ENCODE measurements at regions not wholly inside any gene's neighbourhood (a gene's known extent, or its start where the extent isn't known, plus 50 kb on each side); places are given as distances from the start of the nearest gene placed in this dataset.
A peak's percentile ranks its signal among the peaks of the same experiment; 100 is the strongest.

DNA sequence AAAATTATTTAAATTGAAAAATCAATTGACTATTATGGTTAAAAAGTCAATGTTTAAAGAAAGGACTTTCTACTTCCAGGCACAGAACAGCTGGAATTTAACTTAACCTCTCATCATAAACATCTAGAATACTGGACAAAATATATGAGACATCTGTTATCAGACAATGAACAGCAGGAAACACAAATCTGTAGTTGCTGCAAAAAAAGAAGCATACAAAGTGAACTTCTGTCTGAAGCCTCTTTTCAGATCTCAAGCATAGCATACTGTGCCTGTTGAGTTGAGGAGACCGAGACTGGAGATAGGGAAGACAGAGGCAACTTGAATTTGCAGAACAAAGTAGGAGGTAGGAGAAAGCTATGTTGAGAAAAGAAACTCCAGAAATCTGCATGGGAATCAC lies 140.0 kb upstream of the CBLB start:
- Histone ChIP-seq H3K4me3 (no peak overlapping the region), H3K36me3 (no peaks in the 10 kb centered on the region), H3K27me3 (no peaks in the 10 kb centered on the region), H3K27ac (no peak overlapping the region), H3K9me3 (no peaks in the 10 kb centered on the region), H3K4me1 (no peaks in the 10 kb centered on the region)
- whole genome bisulfite sequencing, 2 donors = 84 to 86% methylated on average over 1 of the region's 1 CpG
- TF ChIP-seq, protein P1, sequence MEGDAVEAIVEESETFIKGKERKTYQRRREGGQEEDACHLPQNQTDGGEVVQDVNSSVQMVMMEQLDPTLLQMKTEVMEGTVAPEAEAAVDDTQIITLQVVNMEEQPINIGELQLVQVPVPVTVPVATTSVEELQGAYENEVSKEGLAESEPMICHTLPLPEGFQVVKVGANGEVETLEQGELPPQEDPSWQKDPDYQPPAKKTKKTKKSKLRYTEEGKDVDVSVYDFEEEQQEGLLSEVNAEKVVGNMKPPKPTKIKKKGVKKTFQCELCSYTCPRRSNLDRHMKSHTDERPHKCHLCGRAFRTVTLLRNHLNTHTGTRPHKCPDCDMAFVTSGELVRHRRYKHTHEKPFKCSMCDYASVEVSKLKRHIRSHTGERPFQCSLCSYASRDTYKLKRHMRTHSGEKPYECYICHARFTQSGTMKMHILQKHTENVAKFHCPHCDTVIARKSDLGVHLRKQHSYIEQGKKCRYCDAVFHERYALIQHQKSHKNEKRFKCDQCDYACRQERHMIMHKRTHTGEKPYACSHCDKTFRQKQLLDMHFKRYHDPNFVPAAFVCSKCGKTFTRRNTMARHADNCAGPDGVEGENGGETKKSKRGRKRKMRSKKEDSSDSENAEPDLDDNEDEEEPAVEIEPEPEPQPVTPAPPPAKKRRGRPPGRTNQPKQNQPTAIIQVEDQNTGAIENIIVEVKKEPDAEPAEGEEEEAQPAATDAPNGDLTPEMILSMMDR (IDR thresholded peaks at IDR 0.05) = no peak
- TF ChIP-seq POLR2A (IDR thresholded peaks at IDR 0.05) = no peak
- TF ChIP-seq EP300 (IDR thresholded peaks at IDR 0.05) = no peak
- no peak for TF ChIP-seq POLR2AphosphoS5 (IDR thresholded peaks at IDR 0.05)
- no peak for ATAC-seq (ENCODE audit: low FRiP score in 2 of 2)
- DNase-seq = no peak

DNA sequence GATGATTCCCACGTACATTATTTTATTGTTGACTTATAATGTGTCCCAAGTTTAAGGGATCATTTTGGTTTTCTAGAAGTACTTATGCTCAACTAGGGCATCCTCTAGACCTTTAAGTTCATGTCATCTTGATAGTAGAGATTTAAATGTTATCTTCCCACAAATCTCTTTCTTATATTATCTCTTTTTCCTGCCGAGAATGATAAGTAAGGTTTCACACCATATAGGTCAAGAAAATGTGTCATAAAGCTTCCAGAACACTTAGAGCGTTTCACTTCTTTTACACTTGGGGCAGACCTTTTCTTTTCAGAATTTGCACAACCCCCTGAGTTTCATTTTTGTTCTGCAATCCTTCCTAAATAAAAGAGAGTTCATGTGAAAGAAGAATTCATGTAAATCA lies 142.0 kb upstream of the CBLB start:
- Histone ChIP-seq H3K4me1 (no peaks in the 10 kb centered on the region), H3K36me3 (no peaks in the 10 kb centered on the region), H3K9me3 (no peaks in the 10 kb centered on the region), H3K27ac (no peak overlapping the region), H3K4me3 (no peak overlapping the region), H3K27me3 (no peaks in the 10 kb centered on the region)
- ATAC-seq (ENCODE audit: low FRiP score in 2 of 2) (no peak), DNase-seq (no peak)
- TF ChIP-seq, protein P1 (IDR thresholded peaks at IDR 0.05) = no peak
- TF ChIP-seq POLR2AphosphoS5 (IDR thresholded peaks at IDR 0.05) = no peak
- no peak for TF ChIP-seq EP300 (IDR thresholded peaks at IDR 0.05)
- no peak for TF ChIP-seq POLR2A (IDR thresholded peaks at IDR 0.05)
- WGBS, 2 donors = 71 to 81% methylated on average over 3 of the region's 3 CpGs

DNA sequence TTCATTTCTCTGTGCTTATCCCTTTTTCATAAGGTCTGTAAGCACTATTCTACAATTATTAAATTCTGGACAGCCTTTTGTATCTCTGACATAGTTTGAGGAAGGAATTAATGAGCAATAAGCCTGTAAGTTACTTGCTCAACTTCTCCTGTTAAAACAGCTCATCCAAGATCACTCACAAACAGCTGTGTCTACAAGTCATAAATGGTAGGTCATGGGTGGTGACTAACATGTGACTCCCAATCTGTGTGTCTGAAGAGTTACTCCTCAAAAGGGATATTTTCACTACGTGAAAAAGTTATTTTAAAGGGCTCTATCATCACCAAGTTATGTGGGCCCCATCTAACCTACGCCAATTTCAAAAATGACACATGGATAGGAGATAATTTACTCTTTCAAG lies 145.2 kb upstream of the CBLB start:
- ATAC-seq (ENCODE audit: low FRiP score in 2 of 2) (peak in 1 of 2 donors; percentile 86), DNase-seq (no peak)
- TF ChIP-seq EP300 (IDR thresholded peaks at IDR 0.05) (peak in 1 of 4 donors; percentile 19), POLR2AphosphoS5 (IDR thresholded peaks at IDR 0.05) (peak in 1 of 2 donors; percentile 35)
- TF ChIP-seq, protein P1 (IDR thresholded peaks at IDR 0.05) = no peak
- Histone ChIP-seq H3K27ac (peak overlapping the region in 1 of 4 donors; percentile 48), H3K27me3 (no peaks in the 10 kb centered on the region), H3K4me1 (no peaks in the 10 kb centered on the region), H3K9me3 (no peaks in the 10 kb centered on the region), H3K36me3 (no peaks in the 10 kb centered on the region), H3K4me3 (no peak overlapping the region)
- 86 to 87% methylated on average over 2 of the region's 2 CpGs for WGBS, 2 donors

DNA sequence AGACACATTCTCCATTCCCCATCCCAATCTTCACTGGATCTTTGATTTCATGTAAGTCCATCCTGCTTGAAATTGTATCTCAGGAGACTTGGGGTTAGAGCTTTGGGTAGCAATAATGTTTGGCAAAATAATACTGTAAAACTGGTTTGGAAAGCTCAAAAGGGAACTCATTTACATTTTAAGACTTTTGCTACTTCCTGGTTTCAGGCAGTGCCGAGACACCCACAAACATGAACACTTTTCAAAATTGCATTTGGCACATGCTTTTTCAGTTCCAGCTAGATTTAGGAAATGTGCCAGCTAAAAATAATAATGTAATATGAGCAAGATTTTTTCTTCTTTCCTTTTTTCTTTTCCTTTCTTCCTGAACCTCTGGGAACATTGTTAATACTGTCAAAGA lies 145.7 kb upstream of the CBLB start:
- WGBS, 2 donors = 48 to 49% methylated on average over 1 of the region's 1 CpG
- peak overlapping the region in 1 of 4 donors; percentile 48 for H3K27ac ChIP-seq
- no peaks in the 10 kb centered on the region for H3K36me3 ChIP-seq
- ATAC-seq (ENCODE audit: low FRiP score in 2 of 2) (no peak), DNase-seq (no peak)
- H3K9me3 ChIP-seq = no peaks in the 10 kb centered on the region
- no peaks in the 10 kb centered on the region for H3K4me1 ChIP-seq
- TF ChIP-seq POLR2A (IDR thresholded peaks at IDR 0.05) = no peak
- no peak for TF ChIP-seq EP300 (IDR thresholded peaks at IDR 0.05)
- TF ChIP-seq, protein P1 (IDR thresholded peaks at IDR 0.05) = no peak
- no peak for TF ChIP-seq POLR2AphosphoS5 (IDR thresholded peaks at IDR 0.05)
- no peak overlapping the region for H3K4me3 ChIP-seq
- no peaks in the 10 kb centered on the region for H3K27me3 ChIP-seq

DNA sequence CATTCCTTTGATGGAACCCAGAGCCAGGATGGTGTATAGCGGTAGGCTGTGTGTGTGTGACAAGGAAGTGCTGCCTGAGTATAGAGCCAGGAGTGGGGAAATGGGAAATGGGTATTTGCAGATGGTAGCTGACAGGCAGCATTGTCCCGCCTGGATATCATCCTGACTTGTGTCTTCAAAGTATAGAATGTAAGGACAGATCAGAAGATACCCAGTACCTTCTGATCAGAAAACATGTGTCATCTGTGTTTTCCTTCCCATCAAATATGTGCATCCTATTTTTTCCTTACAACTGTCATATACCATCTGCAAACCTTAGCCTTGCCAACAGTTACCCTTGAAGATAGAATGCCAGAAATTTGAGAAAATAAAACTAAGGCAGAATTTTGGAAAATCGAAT lies 146.2 kb upstream of the CBLB start:
- no peak for DNase-seq
- WGBS, 2 donors = 89 to 95% methylated on average over 3 of the region's 3 CpGs
- ATAC-seq (ENCODE audit: low FRiP score in 2 of 2) = no peak
- TF ChIP-seq, protein P1 (IDR thresholded peaks at IDR 0.05) = no peak
- TF ChIP-seq EP300 (IDR thresholded peaks at IDR 0.05) (no peak), POLR2A (IDR thresholded peaks at IDR 0.05) (no peak), POLR2AphosphoS5 (IDR thresholded peaks at IDR 0.05) (no peak)
- peak overlapping the region in 1 of 4 donors; percentile 9 for H3K27ac ChIP-seq
- no peaks in the 10 kb centered on the region for H3K9me3 ChIP-seq
- no peaks in the 10 kb centered on the region for H3K4me1 ChIP-seq
- H3K36me3 ChIP-seq = no peaks in the 10 kb centered on the region
- no peak overlapping the region for H3K4me3 ChIP-seq
- H3K27me3 ChIP-seq = no peaks in the 10 kb centered on the region

Data from upper lobe of left lung (tissue), 6 donors.